Calu3 (cell line): ENCODE measurements at regions not wholly inside any gene's neighbourhood (a gene's known extent, or its start where the extent isn't known, plus 50 kb on each side); places are given as distances from the start of the nearest gene placed in this dataset.

Experiments used
- BruUV-seq: library from RNA; stranded (reverse); fragments of 400-500 nt; replicated peaks from 2 replicates; lab custom pipeline; 2021; lab: Mats Ljungman, UMichigan
- CTCF ChIA-PET: fragments of 300-600 bp; sonication (Branson Sonifier 250); formaldehyde crosslinking; loops from one replicate; lab custom pipeline; 2022; ENCODE audit warnings: antibody characterized with exemption; lab: Charles Lee
- DNase-seq: peaks from one replicate; pipeline ENCODE4 v3.0.0; 2022
- H3K27ac Mint-ChIP-seq: one replicate; pipeline ENCODE4 v1.8.0; 2022; ENCODE audit warnings: mixed read lengths; ENCODE audit not compliant: unreplicated experiment
- H3K27me3 Mint-ChIP-seq: one replicate; pipeline ENCODE4 v1.8.0; 2022; ENCODE audit warnings: mixed read lengths; ENCODE audit not compliant: unreplicated experiment
- H3K36me3 Mint-ChIP-seq: one replicate; pipeline ENCODE4 v1.8.0; 2022; ENCODE audit warnings: mild to moderate bottlenecking, moderate library complexity, mixed read lengths; ENCODE audit not compliant: insufficient read depth, unreplicated experiment
- H3K4me1 Mint-ChIP-seq: one replicate; pipeline ENCODE4 v1.8.0; 2022; ENCODE audit warnings: mild to moderate bottlenecking, low read depth, mixed read lengths; ENCODE audit not compliant: unreplicated experiment
- H3K4me3 Mint-ChIP-seq: one replicate; pipeline ENCODE4 v1.8.0; 2022; ENCODE audit warnings: mild to moderate bottlenecking, low read depth, moderate library complexity, mixed read lengths; ENCODE audit not compliant: unreplicated experiment
- H3K9me3 Mint-ChIP-seq: one replicate; pipeline ENCODE4 v1.8.0; 2022; ENCODE audit warnings: low read depth, mixed read lengths; ENCODE audit not compliant: unreplicated experiment
- intact Hi-C: fragments of 100-400 bp; cut with micrococcal nuclease; formaldehyde crosslinking; loops from one replicate; pipeline ENCODE4 v1.10.0; 2022; ENCODE audit not compliant: unreplicated experiment
- TF ChIP-seq, protein P1 (sequence below): fragments of 200-600 bp; IDR thresholded peaks from one replicate; pipeline ENCODE4 v1.8.0; 2022; ENCODE audit warnings: antibody characterized with exemption; ENCODE audit not compliant: unreplicated experiment

DNA sequence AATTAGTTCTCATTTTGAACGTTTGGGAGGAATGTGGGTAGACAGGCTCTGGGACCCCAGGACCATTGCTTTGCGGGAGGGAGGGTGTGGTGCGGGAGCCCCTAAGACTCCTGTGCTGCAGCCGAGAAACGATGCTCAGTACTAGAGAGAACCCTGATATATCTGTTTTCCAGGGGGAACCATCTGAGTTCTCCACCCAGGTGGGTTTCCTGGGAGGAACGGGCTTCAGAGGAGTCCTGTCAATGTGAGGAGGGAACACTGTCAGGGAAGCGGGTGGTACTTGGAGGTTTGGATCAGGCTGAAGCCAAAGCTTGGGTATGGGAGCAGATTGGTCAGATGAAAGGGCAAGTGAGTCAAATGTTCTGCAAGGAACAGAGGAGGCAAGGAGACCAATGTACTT lies 358.0 kb downstream of the FGF9 start:
- H3K9me3 Mint-ChIP-seq = peaks cover 3% of the 10 kb centered on the region
- no peaks in the 10 kb centered on the region for H3K4me1 Mint-ChIP-seq
- no peak overlapping the region for H3K4me3 Mint-ChIP-seq
- TF ChIP-seq, protein P1, sequence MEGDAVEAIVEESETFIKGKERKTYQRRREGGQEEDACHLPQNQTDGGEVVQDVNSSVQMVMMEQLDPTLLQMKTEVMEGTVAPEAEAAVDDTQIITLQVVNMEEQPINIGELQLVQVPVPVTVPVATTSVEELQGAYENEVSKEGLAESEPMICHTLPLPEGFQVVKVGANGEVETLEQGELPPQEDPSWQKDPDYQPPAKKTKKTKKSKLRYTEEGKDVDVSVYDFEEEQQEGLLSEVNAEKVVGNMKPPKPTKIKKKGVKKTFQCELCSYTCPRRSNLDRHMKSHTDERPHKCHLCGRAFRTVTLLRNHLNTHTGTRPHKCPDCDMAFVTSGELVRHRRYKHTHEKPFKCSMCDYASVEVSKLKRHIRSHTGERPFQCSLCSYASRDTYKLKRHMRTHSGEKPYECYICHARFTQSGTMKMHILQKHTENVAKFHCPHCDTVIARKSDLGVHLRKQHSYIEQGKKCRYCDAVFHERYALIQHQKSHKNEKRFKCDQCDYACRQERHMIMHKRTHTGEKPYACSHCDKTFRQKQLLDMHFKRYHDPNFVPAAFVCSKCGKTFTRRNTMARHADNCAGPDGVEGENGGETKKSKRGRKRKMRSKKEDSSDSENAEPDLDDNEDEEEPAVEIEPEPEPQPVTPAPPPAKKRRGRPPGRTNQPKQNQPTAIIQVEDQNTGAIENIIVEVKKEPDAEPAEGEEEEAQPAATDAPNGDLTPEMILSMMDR = no peak
- H3K36me3 Mint-ChIP-seq = no peaks in the 10 kb centered on the region
- no peak overlapping the region for H3K27ac Mint-ChIP-seq
- CTCF ChIA-PET = no interaction called here
- intact Hi-C loops = no loop called here
- DNase-seq = no peak
- H3K27me3 Mint-ChIP-seq = peaks cover 24% of the 10 kb centered on the region
- BruUV-seq = no TSS peak

DNA sequence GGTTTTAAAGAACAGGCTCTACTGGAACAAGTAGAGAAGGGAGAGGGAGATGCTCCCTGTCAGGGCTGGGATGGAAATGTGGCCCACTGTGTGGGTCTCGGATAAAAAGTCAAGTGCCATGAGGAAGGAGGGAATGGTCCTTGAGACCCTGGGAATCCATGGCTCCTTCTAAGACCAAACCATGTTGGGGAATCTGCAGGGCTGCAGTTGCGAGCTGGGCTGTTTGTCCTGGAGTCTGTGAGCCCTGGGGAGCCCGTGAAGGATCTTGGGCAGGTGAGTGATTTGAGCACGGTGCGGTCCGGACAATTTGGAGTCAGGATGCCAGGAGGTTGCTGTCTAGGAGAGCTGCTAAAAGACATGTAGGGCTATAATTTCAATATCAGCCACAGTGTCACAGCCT lies 359.4 kb downstream of the FGF9 start:
- no peak for DNase-seq
- Mint-ChIP-seq H3K4me1 (no peaks in the 10 kb centered on the region), H3K9me3 (peaks cover 6% of the 10 kb centered on the region), H3K36me3 (no peaks in the 10 kb centered on the region), H3K27me3 (peaks cover 24% of the 10 kb centered on the region), H3K27ac (no peak overlapping the region), H3K4me3 (no peak overlapping the region)
- no TSS peak for BruUV-seq
- intact Hi-C loops = no loop called here
- CTCF ChIA-PET = interaction anchor here (0.6 kb wide), 1 partner anchor 771 kb away, joined by 5 read pairs; no protein-coding TSS in a partner anchor
- TF ChIP-seq, protein P1 = no peak

DNA sequence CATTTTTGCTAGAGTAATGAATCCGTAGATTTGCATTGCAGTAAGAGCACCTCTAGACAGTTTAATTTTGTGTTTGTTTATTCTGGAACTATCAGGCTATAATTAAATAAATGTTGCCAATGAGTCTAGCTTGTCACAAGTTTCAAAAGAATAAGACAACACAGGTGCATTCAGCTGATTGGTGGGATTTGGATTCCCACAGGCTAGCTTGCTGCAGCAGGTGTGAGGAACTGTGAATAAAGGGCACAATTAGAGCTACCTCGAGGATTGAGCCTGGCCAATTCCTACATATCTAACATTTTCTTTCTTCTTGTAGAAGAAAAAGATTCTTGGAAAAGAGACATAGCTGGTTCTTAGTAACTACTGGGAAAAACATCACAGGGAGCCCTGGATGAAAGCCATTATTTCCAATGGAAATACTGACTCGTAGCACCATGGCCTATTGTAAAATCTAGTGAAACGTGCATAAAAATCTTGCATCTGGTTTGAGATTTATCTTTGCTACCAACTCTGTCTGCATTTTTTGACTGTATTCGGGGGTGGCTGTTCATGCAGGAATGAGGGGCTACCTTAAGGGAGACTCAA lies 360.9 kb downstream of the FGF9 start:
- intact Hi-C loops = no loop called here
- Mint-ChIP-seq H3K9me3 (peaks cover 6% of the 10 kb centered on the region), H3K4me1 (no peaks in the 10 kb centered on the region), H3K27me3 (peaks cover 24% of the 10 kb centered on the region), H3K4me3 (no peak overlapping the region), H3K36me3 (no peaks in the 10 kb centered on the region), H3K27ac (no peak overlapping the region)
- CTCF ChIA-PET = no interaction called here
- TF ChIP-seq, protein P1 = no peak
- DNase-seq = no peak
- no TSS peak for BruUV-seq

DNA sequence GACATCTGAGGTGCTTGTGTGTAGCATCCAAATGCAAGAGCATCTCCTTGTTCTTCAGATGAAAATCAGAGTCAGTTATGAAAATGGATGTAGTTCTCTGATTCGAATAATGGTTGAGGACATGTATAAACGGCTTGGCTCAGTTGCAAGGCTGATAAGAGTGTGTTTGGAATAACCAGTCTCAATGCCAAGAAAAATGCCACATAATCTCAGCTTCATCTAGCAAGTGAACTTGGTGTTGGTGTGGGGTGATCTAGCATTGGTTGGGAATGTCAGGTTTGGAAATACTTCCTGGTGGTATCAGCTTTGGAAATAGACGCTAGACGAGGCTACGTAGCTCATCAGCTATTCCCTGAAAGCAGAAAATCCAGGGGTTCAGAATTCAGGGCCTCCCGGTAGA lies 362.0 kb downstream of the FGF9 start:
- intact Hi-C loops = no loop called here
- DNase-seq = no peak
- CTCF ChIA-PET = interaction anchor here (0.5 kb wide), 1 partner anchor 564 kb away, joined by 4 read pairs; no protein-coding TSS in a partner anchor
- BruUV-seq = no TSS peak
- H3K27me3 Mint-ChIP-seq = peaks cover 24% of the 10 kb centered on the region
- TF ChIP-seq, protein P1 = no peak
- no peaks in the 10 kb centered on the region for H3K36me3 Mint-ChIP-seq
- H3K9me3 Mint-ChIP-seq = peaks cover 6% of the 10 kb centered on the region
- no peak overlapping the region for H3K4me3 Mint-ChIP-seq
- no peak overlapping the region for H3K27ac Mint-ChIP-seq
- no peaks in the 10 kb centered on the region for H3K4me1 Mint-ChIP-seq
